Middle frontal gyrus (tissue), 1 donor: ENCODE measurements at regions not wholly inside any gene's neighbourhood (a gene's known extent, or its start where the extent isn't known, plus 50 kb on each side); places are given as distances from the start of the nearest gene placed in this dataset.
A peak's percentile ranks its signal among the peaks of the same experiment; 100 is the strongest.

Source experiments
- DNase-seq: peaks from one replicate; pipeline ENCODE4 v3.0.0-alpha.2; 2015; ENCODE audit warnings: low spot score; ENCODE audit errors: extremely low spot score

- no peak for DNase-seq
Observed at GRCh38 chr9:26399556-26399955, 493.0 kb downstream of the CAAP1 start.

GRCh38 chr9:26394025-26394424, 498.6 kb downstream of the CAAP1 start:
- DNase-seq, result no peak

GRCh38 chr9:26392639-26393038, 500.0 kb downstream of the CAAP1 start:
- no peak for DNase-seq

- no peak for DNase-seq
Observed at GRCh38 chr9:26391036-26391435, 501.6 kb downstream of the CAAP1 start.

- DNase-seq, result no peak
Observed at GRCh38 chr9:26375448-26375847, 517.2 kb downstream of the CAAP1 start.

- DNase-seq, result no peak
Observed at GRCh38 chr9:26373616-26374015, 519.0 kb downstream of the CAAP1 start.

- no peak for DNase-seq
Observed at GRCh38 chr9:26371236-26371635, 521.4 kb downstream of the CAAP1 start.

GRCh38 chr9:26369093-26369492, 523.5 kb downstream of the CAAP1 start:
- DNase-seq, result no peak

GRCh38 chr9:26368241-26368640, 524.4 kb downstream of the CAAP1 start:
- no peak for DNase-seq

- DNase-seq, result no peak
Observed at GRCh38 chr9:26361010-26361409, 531.6 kb downstream of the CAAP1 start.

GRCh38 chr9:26358836-26359235, 533.8 kb downstream of the CAAP1 start:
- no peak for DNase-seq

GRCh38 chr9:26357803-26358344, 534.7 kb downstream of the CAAP1 start:
- no peak for DNase-seq

GRCh38 chr9:26356491-26356890, 536.1 kb downstream of the CAAP1 start:
- no peak for DNase-seq

- no peak for DNase-seq
Observed at GRCh38 chr9:26346942-26347477, 545.6 kb downstream of the CAAP1 start.

GRCh38 chr9:26341545-26341944, 551.1 kb downstream of the CAAP1 start:
- no peak for DNase-seq

- DNase-seq, result no peak
Observed at GRCh38 chr9:26339796-26340195, 552.8 kb downstream of the CAAP1 start.

GRCh38 chr9:26335116-26335515, 557.5 kb downstream of the CAAP1 start:
- no peak for DNase-seq

GRCh38 chr9:26334706-26335105, 557.9 kb downstream of the CAAP1 start:
- no peak for DNase-seq

- DNase-seq, result no peak
Observed at GRCh38 chr9:26331223-26331622, 561.4 kb downstream of the CAAP1 start.

- no peak for DNase-seq
Observed at GRCh38 chr9:26329974-26330373, 562.6 kb downstream of the CAAP1 start.

- peak; percentile 67 for DNase-seq
Observed at GRCh38 chr9:26326563-26326962, 566.0 kb downstream of the CAAP1 start.

GRCh38 chr9:26325444-26325829, 567.2 kb downstream of the CAAP1 start:
- no peak for DNase-seq

- DNase-seq, result no peak
Observed at GRCh38 chr9:26324786-26325443, 567.7 kb downstream of the CAAP1 start.
